ENCODE measurements at regions not wholly inside any gene's neighbourhood (a gene's known extent, or its start where the extent isn't known, plus 50 kb on each side); places are given as distances from the start of the nearest gene placed in this dataset.

DNA sequence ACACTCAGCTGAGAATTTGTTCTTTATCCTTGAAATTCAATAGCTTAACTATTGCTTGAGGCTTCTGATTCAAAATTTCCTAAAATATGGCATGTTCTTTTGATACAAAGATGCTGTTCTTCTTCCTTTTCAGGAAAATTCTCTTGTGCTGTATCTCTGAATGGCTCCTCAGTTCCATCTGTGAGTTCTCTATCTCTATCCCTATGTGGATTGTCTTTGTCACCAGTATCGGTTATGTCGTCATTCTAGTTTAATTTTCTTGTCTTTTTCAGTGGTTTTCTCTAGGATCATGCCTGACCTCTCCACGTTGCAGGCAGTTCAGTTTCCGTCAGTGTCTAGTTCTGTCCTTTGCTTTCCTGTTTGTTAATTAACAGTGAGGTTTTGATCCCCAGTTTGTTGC, 104.6 kb upstream of the GJB6 start:
- H3K18ac ChIP-seq (ENCODE audit: insufficient read length, low read depth, low read length): no peak overlapping the region
- no peak overlapping the region; a peak in 1 of 7 replicates for H3K27ac Mint-ChIP-seq
- H3K23me2 ChIP-seq (ENCODE audit: insufficient read length, low read depth, low read length, poor library complexity, severe bottlenecking): no peaks in the 10 kb centered on the region
- no peak overlapping the region for H3K9ac ChIP-seq (ENCODE audit: extremely low read depth, insufficient read length, low read length)
- H3K27me3 ChIP-seq (ENCODE audit: insufficient read depth, low read length): no peaks in the 10 kb centered on the region
- H3T11ph ChIP-seq (ENCODE audit: low read length): no peak overlapping the region
- H3K79me1 ChIP-seq (ENCODE audit: insufficient read depth, low read depth, low read length, poor library complexity, severe bottlenecking): no peaks in the 10 kb centered on the region
- no peaks in the 10 kb centered on the region for H3K79me2 ChIP-seq (ENCODE audit: insufficient read depth, low read length)
- no peaks in the 10 kb centered on the region; the same call in 1 of the 2 replicates for H3K27me3 Mint-ChIP-seq (ENCODE audit: low read depth)
- H4K8ac ChIP-seq (replicated peaks; ENCODE audit: insufficient read length, low read depth, low read length): no peak overlapping the region
- H2AK5ac ChIP-seq (ENCODE audit: insufficient read length, low read length): no peak overlapping the region
- peaks cover 3% of the 10 kb centered on the region; the same call in 1 of the 2 replicates for H3K4me1 ChIP-seq (ENCODE audit: insufficient read depth, low read length)
- no peak overlapping the region for H3K14ac ChIP-seq (ENCODE audit: insufficient read depth, low read length)
- no peak for DNase-seq
- H3K9me3 Mint-ChIP-seq: no peaks in the 10 kb centered on the region
- H3K9me3 ChIP-seq (ENCODE audit: control insufficient read depth, low read depth, low read length): no peaks in the 10 kb centered on the region
- no peak overlapping the region for H2BK20ac ChIP-seq (ENCODE audit: low read depth, low read length, poor library complexity, severe bottlenecking)
- H3K4me2 ChIP-seq (ENCODE audit: insufficient read depth, insufficient read length, low read length): no peak overlapping the region
- H2AFZ ChIP-seq (ENCODE audit: low read length): no peak overlapping the region
- no peak overlapping the region for H3K56ac ChIP-seq (ENCODE audit: insufficient read length, low read depth, low read length)
- no peak overlapping the region for H3K4ac ChIP-seq (ENCODE audit: low read depth, low read length)
- H2BK5ac ChIP-seq (ENCODE audit: insufficient read length, low read length): no peak overlapping the region
- TF ChIP-seq, protein P1, sequence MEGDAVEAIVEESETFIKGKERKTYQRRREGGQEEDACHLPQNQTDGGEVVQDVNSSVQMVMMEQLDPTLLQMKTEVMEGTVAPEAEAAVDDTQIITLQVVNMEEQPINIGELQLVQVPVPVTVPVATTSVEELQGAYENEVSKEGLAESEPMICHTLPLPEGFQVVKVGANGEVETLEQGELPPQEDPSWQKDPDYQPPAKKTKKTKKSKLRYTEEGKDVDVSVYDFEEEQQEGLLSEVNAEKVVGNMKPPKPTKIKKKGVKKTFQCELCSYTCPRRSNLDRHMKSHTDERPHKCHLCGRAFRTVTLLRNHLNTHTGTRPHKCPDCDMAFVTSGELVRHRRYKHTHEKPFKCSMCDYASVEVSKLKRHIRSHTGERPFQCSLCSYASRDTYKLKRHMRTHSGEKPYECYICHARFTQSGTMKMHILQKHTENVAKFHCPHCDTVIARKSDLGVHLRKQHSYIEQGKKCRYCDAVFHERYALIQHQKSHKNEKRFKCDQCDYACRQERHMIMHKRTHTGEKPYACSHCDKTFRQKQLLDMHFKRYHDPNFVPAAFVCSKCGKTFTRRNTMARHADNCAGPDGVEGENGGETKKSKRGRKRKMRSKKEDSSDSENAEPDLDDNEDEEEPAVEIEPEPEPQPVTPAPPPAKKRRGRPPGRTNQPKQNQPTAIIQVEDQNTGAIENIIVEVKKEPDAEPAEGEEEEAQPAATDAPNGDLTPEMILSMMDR (conservative IDR thresholded peaks at IDR 0.05): no peak
- H2BK120ac ChIP-seq (ENCODE audit: low read depth, low read length, poor library complexity, severe bottlenecking): no peak overlapping the region
- no peak overlapping the region for H3K23ac ChIP-seq (ENCODE audit: insufficient read length, low read depth, low read length)
- no CpG with 5 or more reads among the region's 4 CpGs for WGBS (ENCODE audit: extremely low coverage, insufficient read length, low lambda C conversion rate)
- H4K5ac ChIP-seq (ENCODE audit: insufficient read length, low read depth, low read length): no peak overlapping the region
- peaks cover 0 to 2% (median 0%) of the 10 kb centered on the region in 3 experiments; a peak in 1 of 7 replicates for H3K36me3 Mint-ChIP-seq (ENCODE audit: insufficient read depth in 1 of 3, low read depth in 3 of 3)
- no peak overlapping the region for H2BK12ac ChIP-seq (ENCODE audit: insufficient read length, low read depth, low read length)
- no peaks in the 10 kb centered on the region for H4K20me1 ChIP-seq (ENCODE audit: control insufficient read depth, insufficient read depth, insufficient read length)
- no peak overlapping the region for H3K27ac ChIP-seq (ENCODE audit: insufficient read length, low read depth, low read length)
- H2BK15ac ChIP-seq (ENCODE audit: low read depth, low read length): no peak overlapping the region
- H4K91ac ChIP-seq (ENCODE audit: insufficient read length, low read depth, low read length): no peak overlapping the region
- no peak overlapping the region for H3K4me3 Mint-ChIP-seq
- peaks cover 27 to 29% of the 10 kb centered on the region in 2 experiments for H3K4me1 Mint-ChIP-seq
